IPS-15b (cell line): ENCODE measurements at regions not wholly inside any gene's neighbourhood (a gene's known extent, or its start where the extent isn't known, plus 50 kb on each side); places are given as distances from the start of the nearest gene placed in this dataset.

Experiments
- H3K27me3 ChIP-seq: one replicate; pipeline ENCODE4 v1.6.1; 2013; ENCODE audit warnings: low read length; ENCODE audit not compliant: control insufficient read depth, insufficient read depth
- H3K36me3 ChIP-seq: one replicate; pipeline ENCODE4 v1.6.1; 2013; ENCODE audit warnings: low read length; ENCODE audit not compliant: control insufficient read depth, insufficient read depth
- H3K4me1 ChIP-seq: one replicate; pipeline ENCODE4 v1.6.1; 2013; ENCODE audit warnings: mild to moderate bottlenecking, low read length; ENCODE audit not compliant: control insufficient read depth, insufficient read depth
- H3K4me3 ChIP-seq: one replicate; pipeline ENCODE4 v1.5.1; 2013; ENCODE audit warnings: low read depth, low read length
- H3K9ac ChIP-seq: one replicate; pipeline ENCODE4 v1.6.1; 2013; ENCODE audit warnings: low read depth, mild to moderate bottlenecking, low read length
- H3K9me3 ChIP-seq: one replicate; pipeline ENCODE4 v1.6.1; 2013; ENCODE audit warnings: mild to moderate bottlenecking, low read length; ENCODE audit not compliant: control insufficient read depth, insufficient read depth

DNA sequence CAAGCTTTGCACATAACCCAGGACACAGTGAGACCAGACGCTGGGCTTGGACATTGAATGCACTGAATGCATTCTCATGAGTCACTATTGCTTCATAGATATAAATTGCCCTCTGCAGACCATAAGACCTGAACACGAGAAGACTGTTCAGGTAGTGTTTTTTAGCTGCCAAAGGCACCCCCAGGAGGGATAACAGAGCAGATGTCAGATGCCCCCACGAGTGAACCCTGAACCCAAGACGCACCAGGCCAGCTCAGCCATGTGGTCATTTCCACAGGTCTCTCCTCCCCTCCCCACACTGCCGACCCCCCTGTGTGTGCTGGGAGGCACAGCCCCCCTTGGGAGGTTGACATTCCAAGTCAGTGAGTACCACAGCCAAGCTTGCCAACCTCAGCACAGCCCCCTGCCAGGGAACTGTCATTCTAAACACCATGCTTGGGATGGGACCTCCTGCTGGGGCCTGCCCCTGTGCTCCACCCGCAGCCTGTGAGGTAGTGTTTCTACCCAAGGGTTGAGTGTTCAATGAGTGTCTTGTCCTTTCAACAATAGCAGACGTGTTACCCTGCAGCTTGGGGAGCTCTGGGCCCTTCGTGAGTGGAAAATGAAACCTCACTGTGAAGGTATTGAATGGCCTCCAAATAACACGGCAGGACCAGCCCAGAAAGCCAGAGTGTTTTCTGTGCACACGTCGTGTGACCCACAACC lies 68.2 kb downstream of the PSMG1 start:
- Histone ChIP-seq H3K4me3 (no peak overlapping the region), H3K36me3 (no peaks in the 10 kb centered on the region), H3K9ac (no peak overlapping the region), H3K27me3 (no peaks in the 10 kb centered on the region), H3K9me3 (no peaks in the 10 kb centered on the region), H3K4me1 (no peaks in the 10 kb centered on the region)

DNA sequence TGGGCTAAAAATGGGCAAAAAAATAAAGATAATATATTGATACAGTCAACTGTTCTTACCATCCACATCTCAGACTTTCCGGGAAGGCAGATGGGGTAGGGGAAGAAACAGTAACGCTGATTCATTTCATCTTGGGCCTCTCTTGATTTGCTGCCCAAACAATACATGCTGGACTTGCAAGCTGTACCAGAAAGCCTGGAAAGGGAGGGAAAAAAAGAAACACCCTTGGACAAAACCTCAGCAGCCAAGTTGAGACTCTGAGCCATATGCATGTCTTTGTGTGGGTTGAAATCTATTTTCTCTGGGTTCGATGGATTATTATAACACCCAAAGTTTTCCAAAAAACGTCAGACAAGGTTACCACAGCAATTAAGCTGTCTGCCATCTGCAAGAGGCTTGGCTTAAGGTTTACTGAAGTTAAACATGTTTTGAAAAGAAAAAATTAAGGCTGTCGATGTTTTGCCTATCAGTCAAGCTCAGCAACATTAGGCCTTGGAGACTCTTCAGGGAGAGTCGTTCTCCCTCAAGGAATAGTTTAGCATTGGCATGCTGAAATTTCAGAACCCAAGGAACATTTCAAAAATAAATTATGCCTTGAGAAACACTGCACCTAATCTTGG lies 71.2 kb downstream of the PSMG1 start:
- H3K27me3 ChIP-seq, result no peaks in the 10 kb centered on the region
- H3K36me3 ChIP-seq, result no peaks in the 10 kb centered on the region

DNA sequence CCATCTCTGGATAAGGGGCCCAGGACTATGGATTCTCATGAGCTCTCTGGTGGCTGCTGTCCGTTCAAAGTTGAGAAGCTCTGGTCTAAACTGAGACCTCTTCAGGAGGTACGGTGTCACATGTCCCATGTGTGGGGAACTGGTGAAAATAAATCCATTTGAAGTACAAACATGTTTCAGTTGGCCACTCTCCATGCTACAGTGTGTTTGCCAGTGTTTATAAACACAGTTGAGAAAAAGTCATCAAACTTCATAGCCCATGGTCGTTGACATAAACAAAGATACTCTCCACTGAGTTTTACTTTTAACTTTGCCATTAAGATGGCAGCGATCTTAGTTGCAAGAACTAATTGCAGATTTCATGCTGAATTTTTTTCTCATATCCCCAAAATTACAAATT lies 72.8 kb downstream of the PSMG1 start:
- Histone ChIP-seq H3K36me3 (no peaks in the 10 kb centered on the region), H3K4me1 (no peaks in the 10 kb centered on the region), H3K9ac (no peak overlapping the region), H3K27me3 (no peaks in the 10 kb centered on the region), H3K9me3 (no peaks in the 10 kb centered on the region), H3K4me3 (no peak overlapping the region)

More for the DNA sequence above, 71.2 kb downstream of the PSMG1 start:
- no peak overlapping the region for H3K9ac ChIP-seq
- no peak overlapping the region for H3K4me3 ChIP-seq
- H3K4me1 ChIP-seq, result no peaks in the 10 kb centered on the region
- no peaks in the 10 kb centered on the region for H3K9me3 ChIP-seq

GRCh38 chr21:39109596-39110210 lies 73.5 kb downstream of the PSMG1 start:
- H3K9ac ChIP-seq, result no peak overlapping the region
- no peaks in the 10 kb centered on the region for H3K9me3 ChIP-seq
- H3K4me3 ChIP-seq, result no peak overlapping the region
- no peaks in the 10 kb centered on the region for H3K27me3 ChIP-seq
- H3K4me1 ChIP-seq, result no peaks in the 10 kb centered on the region
- H3K36me3 ChIP-seq, result no peaks in the 10 kb centered on the region

- H3K9me3 ChIP-seq, result no peaks in the 10 kb centered on the region
- no peaks in the 10 kb centered on the region for H3K27me3 ChIP-seq
- H3K9ac ChIP-seq, result no peak overlapping the region
- H3K36me3 ChIP-seq, result no peaks in the 10 kb centered on the region
- no peak overlapping the region for H3K4me3 ChIP-seq
- H3K4me1 ChIP-seq, result no peaks in the 10 kb centered on the region
Measured at GRCh38 chr21:39109163-39109530, 74.1 kb downstream of the PSMG1 start.

DNA sequence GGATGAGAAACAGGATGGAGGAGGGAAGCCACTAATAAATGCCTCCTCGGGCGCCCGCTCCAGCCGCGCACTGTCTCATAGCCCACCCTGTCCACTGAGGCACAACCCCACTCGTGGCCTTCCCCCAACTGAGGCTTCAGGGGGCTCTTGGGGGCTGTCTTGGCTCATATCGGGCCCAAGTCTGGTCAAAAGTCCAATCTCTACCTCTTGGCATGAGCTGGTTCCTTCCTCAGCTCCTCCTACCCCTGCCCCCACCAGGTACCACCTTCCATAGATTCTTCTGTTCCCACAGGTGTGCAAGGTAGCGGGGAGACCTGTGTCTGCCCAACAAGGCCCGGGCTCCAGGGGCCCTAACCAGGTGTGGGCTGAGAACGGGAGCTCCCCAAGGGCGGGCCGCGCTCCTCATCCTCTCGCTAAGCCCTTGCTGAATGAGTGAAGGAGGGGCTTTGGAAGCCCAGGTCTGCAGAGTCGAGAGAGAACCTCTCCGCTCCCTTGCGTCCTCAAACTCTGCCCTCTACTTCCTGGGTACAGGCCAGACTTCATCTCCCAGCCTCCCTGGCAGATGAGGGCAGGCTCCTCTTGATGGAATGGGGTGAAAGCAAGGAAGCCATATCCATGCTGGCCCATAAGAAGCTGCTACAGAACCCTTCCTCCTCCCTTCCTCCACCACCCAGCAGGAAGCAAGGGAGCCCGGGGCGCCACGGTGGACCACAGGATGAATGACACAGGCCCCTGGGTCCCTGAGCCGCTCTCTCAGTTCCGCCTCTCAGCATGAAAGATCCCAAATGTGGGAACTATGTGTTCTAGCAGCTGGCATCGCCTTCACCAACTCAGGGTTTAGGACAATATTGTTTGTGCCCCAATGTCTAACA lies 74.7 kb downstream of the PSMG1 start:
- Histone ChIP-seq H3K27me3 (no peaks in the 10 kb centered on the region), H3K9me3 (no peaks in the 10 kb centered on the region), H3K4me3 (no peak overlapping the region), H3K36me3 (no peaks in the 10 kb centered on the region), H3K4me1 (no peaks in the 10 kb centered on the region), H3K9ac (no peak overlapping the region)

DNA sequence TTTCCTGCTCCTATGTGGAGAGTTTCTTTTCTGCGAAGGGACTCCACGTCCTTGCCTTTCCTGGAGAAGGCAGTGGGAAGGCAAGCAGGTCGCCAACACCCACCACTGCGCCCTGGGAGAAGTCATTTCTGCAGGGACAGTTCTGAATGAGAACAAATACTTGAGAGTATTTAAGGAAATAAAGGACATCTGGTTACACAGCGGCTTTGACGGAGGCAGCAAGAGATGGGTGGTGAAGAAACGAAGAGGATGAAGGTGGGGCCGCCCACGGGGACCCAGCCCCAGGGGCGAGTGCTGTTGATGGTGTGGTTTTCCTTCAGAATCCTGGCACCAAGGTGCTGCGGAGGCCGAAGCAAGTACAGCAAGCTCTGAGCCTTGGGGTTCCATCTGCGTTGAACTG lies 75.5 kb downstream of the PSMG1 start:
- H3K36me3 ChIP-seq, result no peaks in the 10 kb centered on the region
- no peaks in the 10 kb centered on the region for H3K27me3 ChIP-seq
- H3K4me1 ChIP-seq, result no peaks in the 10 kb centered on the region
- H3K4me3 ChIP-seq, result no peak overlapping the region
- H3K9ac ChIP-seq, result no peak overlapping the region
- H3K9me3 ChIP-seq, result no peaks in the 10 kb centered on the region

DNA sequence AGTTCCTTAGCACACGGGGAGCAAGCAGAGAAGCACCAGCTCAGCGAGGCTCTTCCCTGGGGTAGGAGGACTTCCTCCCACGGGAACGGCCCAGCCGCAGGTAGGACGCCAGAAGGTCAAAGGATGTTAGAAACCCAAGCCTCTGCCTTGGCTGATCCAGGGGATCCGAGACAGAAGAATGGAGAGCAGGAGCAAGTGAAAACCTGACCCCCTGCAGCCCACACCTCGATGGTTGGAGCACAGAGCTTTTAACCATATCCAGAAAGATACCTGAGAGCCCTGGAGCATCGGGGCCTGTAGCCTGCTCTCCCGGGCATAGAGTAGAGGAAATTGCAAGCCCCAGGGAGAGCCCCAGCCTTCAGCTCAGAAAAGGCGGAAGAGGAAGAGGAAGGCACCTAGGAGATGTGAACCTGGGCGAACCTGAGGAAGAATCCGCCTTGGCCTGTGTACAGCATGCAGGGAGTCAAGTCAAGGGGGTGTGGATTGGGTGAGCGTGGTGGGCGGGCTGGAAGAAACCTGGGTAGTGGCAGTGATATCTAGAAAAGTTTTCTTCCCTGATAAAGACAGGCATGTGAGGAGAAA lies 76.3 kb downstream of the PSMG1 start:
- no peak overlapping the region for H3K9ac ChIP-seq
- H3K27me3 ChIP-seq, result no peaks in the 10 kb centered on the region
- no peaks in the 10 kb centered on the region for H3K36me3 ChIP-seq
- no peaks in the 10 kb centered on the region for H3K4me1 ChIP-seq
- H3K4me3 ChIP-seq, result no peak overlapping the region
- H3K9me3 ChIP-seq, result no peaks in the 10 kb centered on the region

DNA sequence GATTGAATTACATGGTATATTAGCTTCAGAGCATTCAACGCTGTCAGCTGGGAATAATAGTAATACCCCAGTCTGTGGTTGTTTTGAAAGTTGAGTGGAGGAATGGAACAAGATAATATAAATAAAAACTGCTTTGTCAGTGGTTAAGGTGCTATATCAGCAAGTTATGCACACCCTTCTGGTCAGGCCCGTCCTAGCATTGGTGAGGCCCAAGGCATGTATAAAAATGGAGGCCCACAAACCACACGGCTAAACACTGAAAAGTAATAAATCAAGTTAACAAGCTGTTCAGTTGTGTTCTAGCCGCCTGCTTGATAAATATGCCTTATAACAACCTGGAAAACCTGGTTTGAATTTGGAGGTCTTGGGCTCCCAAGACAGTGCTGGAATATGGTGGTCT lies 77.4 kb downstream of the PSMG1 start:
- H3K4me3 ChIP-seq, result no peak overlapping the region
- no peaks in the 10 kb centered on the region for H3K4me1 ChIP-seq
- H3K36me3 ChIP-seq, result no peaks in the 10 kb centered on the region
- no peaks in the 10 kb centered on the region for H3K9me3 ChIP-seq
- H3K9ac ChIP-seq, result no peak overlapping the region
- H3K27me3 ChIP-seq, result no peaks in the 10 kb centered on the region

GRCh38 chr21:39105341-39105765 lies 77.9 kb downstream of the PSMG1 start:
- Histone ChIP-seq H3K9ac (no peak overlapping the region), H3K4me1 (no peaks in the 10 kb centered on the region)

DNA sequence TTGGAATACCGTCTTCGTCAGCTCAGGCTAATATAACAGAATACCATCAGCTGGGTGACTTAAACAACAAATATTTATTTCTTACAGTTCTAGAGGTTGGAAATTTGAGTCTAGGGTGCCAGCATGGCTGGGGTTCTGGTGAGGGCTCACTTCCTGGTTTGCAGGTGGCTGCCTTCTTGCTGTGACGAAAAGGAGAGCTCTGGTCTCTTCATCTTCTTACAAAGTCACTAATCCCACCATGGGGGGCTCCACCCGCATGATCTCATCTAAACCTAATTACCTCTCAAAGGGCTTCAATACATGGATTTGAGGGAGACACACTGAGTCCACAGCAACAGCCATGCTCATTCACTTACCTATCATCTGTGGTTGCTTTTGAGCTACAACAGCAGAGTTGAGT lies 78.3 kb downstream of the PSMG1 start:
- Histone ChIP-seq H3K9ac (no peak overlapping the region), H3K4me3 (no peak overlapping the region), H3K36me3 (no peaks in the 10 kb centered on the region), H3K9me3 (no peaks in the 10 kb centered on the region), H3K4me1 (no peaks in the 10 kb centered on the region), H3K27me3 (no peaks in the 10 kb centered on the region)

More at GRCh38 chr21:39105341-39105765, 77.9 kb downstream of the PSMG1 start:
- Histone ChIP-seq H3K9me3 (no peaks in the 10 kb centered on the region), H3K27me3 (no peaks in the 10 kb centered on the region), H3K4me3 (no peak overlapping the region), H3K36me3 (no peaks in the 10 kb centered on the region)
